ENCODE measurements at regions not wholly inside any gene's neighbourhood (a gene's known extent, or its start where the extent isn't known, plus 50 kb on each side); places are given as distances from the start of the nearest gene placed in this dataset.

- no peak for TF ChIP-seq ATF3 (IDR thresholded peaks at IDR 0.05)
- TF ChIP-seq EGR1 (IDR thresholded peaks at IDR 0.05; ENCODE audit: low read depth in 2 of 2) = no peak
- TF ChIP-seq RAD21 (IDR thresholded peaks at IDR 0.05) = no peak
- TF ChIP-seq MAX (IDR thresholded peaks at IDR 0.05) = no peak
These were observed 108.2 kb upstream of the DMAC1 start (continued) for GRCh38 chr9:7907551-7908337.

- no peaks in the 10 kb centered on the region for H3K27me3 ChIP-seq (ENCODE audit: control insufficient read depth in 4 of 4, insufficient read depth in 4 of 4, low read length in 3 of 4)
- H3K36me3 ChIP-seq (ENCODE audit: control insufficient read depth in 4 of 4, insufficient read depth in 3 of 4, low read depth in 1 of 4, low read length in 3 of 4) = no peaks in the 10 kb centered on the region
- no peak for DNase-seq (ENCODE audit: low spot score)
- 84% methylated on average over 2 of the region's 2 CpGs for WGBS
- no peak overlapping the region for H3K27ac ChIP-seq (ENCODE audit: low read depth in 1 of 2, low read length in 2 of 2)
- H3K4me1 ChIP-seq (ENCODE audit: control insufficient read depth in 4 of 4, insufficient read depth in 4 of 4, low read length in 3 of 4) = no peaks in the 10 kb centered on the region
- TF ChIP-seq RXRA (IDR thresholded peaks at IDR 0.05) (no peak), RAD21 (IDR thresholded peaks at IDR 0.05) (no peak), ZBTB33 (IDR thresholded peaks at IDR 0.05) (no peak), GABPA (IDR thresholded peaks at IDR 0.05 in 1 of 2, conservative IDR thresholded peaks at IDR 0.05 in 1 of 2) (no peak), YY1 (IDR thresholded peaks at IDR 0.05) (no peak), MAX (IDR thresholded peaks at IDR 0.05) (no peak), REST (IDR thresholded peaks at IDR 0.05) (no peak), CTCF (IDR thresholded peaks at IDR 0.05; ENCODE audit: low read depth, low read length, missing input control) (no peak), NR2F2 (IDR thresholded peaks at IDR 0.05) (no peak), JUND (IDR thresholded peaks at IDR 0.05) (no peak), ATF3 (IDR thresholded peaks at IDR 0.05) (no peak), TAF1 (conservative IDR thresholded peaks at IDR 0.05) (no peak), FOXA1 (IDR thresholded peaks at IDR 0.05) (no peak), HNF4G (IDR thresholded peaks at IDR 0.05) (no peak), SP1 (IDR thresholded peaks at IDR 0.05) (no peak), EGR1 (IDR thresholded peaks at IDR 0.05; ENCODE audit: low read depth in 2 of 2) (no peak)
- H3K4me3 ChIP-seq (ENCODE audit: low read depth in 1 of 3, low read length in 3 of 3) = no peak overlapping the region
- no peaks in the 10 kb centered on the region for H3K9me3 ChIP-seq (ENCODE audit: control insufficient read depth in 4 of 4, low read length in 3 of 4)
- H3K9ac ChIP-seq (ENCODE audit: low read depth in 1 of 2, low read length in 2 of 2) = no peak overlapping the region
These were observed 107.4 kb upstream of the DMAC1 start for GRCh38 chr9:7906783-7907550.
